Prostate gland (tissue), 2 donors: ENCODE measurements at regions not wholly inside any gene's neighbourhood (a gene's known extent, or its start where the extent isn't known, plus 50 kb on each side); places are given as distances from the start of the nearest gene placed in this dataset.

Source experiments
- CTCF ChIP-seq, 4 experiments: fragments of 200-600 bp in 2 of 4; fragments of 450-650 bp in 2 of 4; sonication (generic) in 2 of 4; IDR thresholded peaks; 1 replicate in 3 of 4; 2 replicates in 1 of 4; pipeline ENCODE4 v1.5.1; 2016 to 2019; ENCODE audit warnings: antibody characterized with exemption in 4 of 4, mild to moderate bottlenecking in 2 of 4, moderate library complexity in 2 of 4
- POLR2A ChIP-seq: fragments of 450-650 bp; IDR thresholded peaks from one replicate; pipeline ENCODE4 v1.6.1; 2016; ENCODE audit warnings: antibody characterized with exemption, mild to moderate bottlenecking
- POLR2AphosphoS5 ChIP-seq: sonication (generic); formaldehyde crosslinking; IDR thresholded peaks from one replicate; pipeline ENCODE4 v1.6.1; 2017; ENCODE audit warnings: antibody characterized with exemption

- no peak for TF ChIP-seq CTCF (IDR thresholded peaks at IDR 0.05)
- TF ChIP-seq POLR2A = no peak
- TF ChIP-seq POLR2AphosphoS5 = no peak
These were observed 71.4 kb upstream of the CDH20 start for GRCh38 chr18:61261870-61262269.
